HEK293 (cell line): ENCODE measurements at regions not wholly inside any gene's neighbourhood (a gene's known extent, or its start where the extent isn't known, plus 50 kb on each side); places are given as distances from the start of the nearest gene placed in this dataset.

Experiments
- CTCF ChIA-PET: fragments of 350-600 bp; formaldehyde crosslinking; extraction: SDS; loops from one replicate; lab custom pipeline; 2021; ENCODE audit warnings: antibody characterized with exemption; lab: Yijun Ruan, JAX
- POLR2A ChIA-PET: fragments of 300-600 bp; formaldehyde crosslinking; extraction: SDS; loops from one replicate; lab custom pipeline; 2020; ENCODE audit warnings: antibody characterized with exemption, inconsistent platforms; lab: Yijun Ruan, JAX
- H3K27ac ChIP-seq: fragments of 200-500 bp; sonication (Bioruptor generic); 2 replicates; pipeline ENCODE4 v1.5.1; 2014; ENCODE audit warnings: low read depth, low read length, control low read depth, inconsistent platforms; ENCODE audit errors: extremely low read depth
- H3K36me3 ChIP-seq, 2 experiments: fragments of 200-500 bp in 1 of 2; sonication (Bioruptor generic) in 1 of 2; 1 replicate in 1 of 2; 2 replicates in 1 of 2; pipeline ENCODE4 v1.5.1; 2014 to 2017; ENCODE audit warnings: inconsistent platforms in 2 of 2, low read length in 2 of 2; ENCODE audit not compliant: control insufficient read depth in 2 of 2, insufficient read depth in 1 of 2
- H3K4me1 ChIP-seq: fragments of 200-500 bp; sonication (Bioruptor generic); 2 replicates; pipeline ENCODE4 v1.5.1; 2014; ENCODE audit warnings: mild to moderate bottlenecking, low read length, inconsistent platforms; ENCODE audit not compliant: control insufficient read depth, insufficient read depth
- H3K4me3 ChIP-seq: 2 replicates; pipeline ENCODE4 v1.5.1; 2011; ENCODE audit warnings: low read depth, mild to moderate bottlenecking, control low read depth, low read length, moderate library complexity
- H3K9me3 ChIP-seq: fragments of 200-500 bp; sonication (Bioruptor generic); 2 replicates; pipeline ENCODE4 v1.5.1; 2014; ENCODE audit warnings: low read depth, low read length, inconsistent platforms; ENCODE audit not compliant: control insufficient read depth, insufficient read depth
- GLI2 ChIP-seq: fragments of 450-650 bp; formaldehyde crosslinking; IDR thresholded peaks from 2 replicates; pipeline ENCODE4; 2017; ENCODE audit warnings: missing biosample characterization, missing genetic modification characterization, low read depth, borderline replicate concordance
- GLI4 ChIP-seq: fragments of 450-650 bp; formaldehyde crosslinking; IDR thresholded peaks from 2 replicates; pipeline ENCODE4 v1.5.1; 2016; ENCODE audit warnings: missing biosample characterization, missing genetic modification characterization
- HOXA7 ChIP-seq: sonication (generic); formaldehyde crosslinking; IDR thresholded peaks from 2 replicates; pipeline ENCODE4 v1.8.1; 2022; ENCODE audit warnings: missing genetic modification reagents, borderline replicate concordance
- HOXD13 ChIP-seq: sonication (generic); formaldehyde crosslinking; IDR thresholded peaks from 2 replicates; pipeline ENCODE4 v1.8.0; 2022; ENCODE audit warnings: missing genetic modification reagents, borderline replicate concordance
- SP2 ChIP-seq: fragments of 450-650 bp; formaldehyde crosslinking; IDR thresholded peaks from 2 replicates; pipeline ENCODE4 v1.5.1; 2016; ENCODE audit warnings: missing biosample characterization, missing genetic modification characterization
- SP7 ChIP-seq: fragments of 450-650 bp; formaldehyde crosslinking; IDR thresholded peaks from 2 replicates; pipeline ENCODE4 v1.5.1; 2016; ENCODE audit warnings: missing biosample characterization, missing genetic modification characterization
- TCF7L2 ChIP-seq: IDR thresholded peaks from 2 replicates; pipeline ENCODE4 v1.6.1; 2011; ENCODE audit warnings: low read depth, mild to moderate bottlenecking, inconsistent platforms, low read length, moderate library complexity, borderline replicate concordance
- ZFP69B ChIP-seq: fragments of 450-650 bp; formaldehyde crosslinking; IDR thresholded peaks from 2 replicates; pipeline ENCODE4 v1.5.1; 2016; ENCODE audit warnings: missing biosample characterization, missing genetic modification characterization
- ZNF133 ChIP-seq: fragments of 450-650 bp; formaldehyde crosslinking; IDR thresholded peaks from 2 replicates; pipeline ENCODE4 v1.5.1; 2016; ENCODE audit warnings: missing biosample characterization, missing genetic modification characterization
- ZNF155 ChIP-seq: fragments of 450-650 bp; formaldehyde crosslinking; IDR thresholded peaks from 2 replicates; pipeline ENCODE4 v1.5.1; 2016; ENCODE audit warnings: missing biosample characterization, missing genetic modification characterization
- ZNF37A ChIP-seq: fragments of 450-650 bp; IDR thresholded peaks from 2 replicates; pipeline ENCODE4 v1.5.1; 2018; ENCODE audit warnings: missing biosample characterization, missing genetic modification characterization
- ZNF404 ChIP-seq: fragments of 450-650 bp; formaldehyde crosslinking; IDR thresholded peaks from 2 replicates; pipeline ENCODE4 v1.5.1; 2017; ENCODE audit warnings: missing biosample characterization, missing genetic modification characterization
- ZNF624 ChIP-seq: fragments of 450-650 bp; formaldehyde crosslinking; IDR thresholded peaks from 2 replicates; pipeline ENCODE4 v1.5.1; 2017; ENCODE audit warnings: missing biosample characterization, missing genetic modification characterization
- ZNF664 ChIP-seq: fragments of 450-650 bp; formaldehyde crosslinking; IDR thresholded peaks from 2 replicates; pipeline ENCODE4 v1.5.1; 2016; ENCODE audit warnings: missing biosample characterization, missing genetic modification characterization
- ZNF768 ChIP-seq: fragments of 450-650 bp; formaldehyde crosslinking; IDR thresholded peaks from 2 replicates; pipeline ENCODE4 v1.5.1; 2018; ENCODE audit warnings: missing biosample characterization, mild to moderate bottlenecking, missing genetic modification characterization
- ZNF837 ChIP-seq: fragments of 450-650 bp; formaldehyde crosslinking; IDR thresholded peaks from 2 replicates; pipeline ENCODE4 v1.5.1; 2016; ENCODE audit warnings: missing biosample characterization, missing genetic modification characterization
- ZSCAN30 ChIP-seq: fragments of 450-650 bp; IDR thresholded peaks from 2 replicates; pipeline ENCODE4 v1.5.1; 2018; ENCODE audit warnings: missing biosample characterization, mild to moderate bottlenecking, missing genetic modification characterization, moderate library complexity
- TF ChIP-seq, protein P1 (sequence below): fragments of 450-650 bp; formaldehyde crosslinking; IDR thresholded peaks from 2 replicates; pipeline ENCODE4 v1.5.1; 2016; ENCODE audit warnings: missing biosample characterization, missing genetic modification characterization, borderline replicate concordance
- TF ChIP-seq, protein P2 (sequence below): fragments of 450-650 bp; formaldehyde crosslinking; IDR thresholded peaks from 2 replicates; pipeline ENCODE4 v1.5.1; 2016; ENCODE audit warnings: missing biosample characterization, missing genetic modification characterization
- TF ChIP-seq, protein P3 (sequence below): fragments of 450-650 bp; formaldehyde crosslinking; IDR thresholded peaks from 2 replicates; pipeline ENCODE4 v1.5.1; 2017; ENCODE audit warnings: missing biosample characterization, missing genetic modification characterization
- TF ChIP-seq, protein P4 (sequence below): fragments of 450-650 bp; formaldehyde crosslinking; IDR thresholded peaks from 2 replicates; pipeline ENCODE4 v1.5.1; 2017; ENCODE audit warnings: missing biosample characterization, missing genetic modification characterization
- TF ChIP-seq, protein P5 (sequence below): fragments of 450-650 bp; formaldehyde crosslinking; conservative IDR thresholded peaks from 2 replicates; pipeline ENCODE4 v1.5.1; 2016; ENCODE audit warnings: low read depth, missing biosample characterization, missing genetic modification characterization

DNA sequence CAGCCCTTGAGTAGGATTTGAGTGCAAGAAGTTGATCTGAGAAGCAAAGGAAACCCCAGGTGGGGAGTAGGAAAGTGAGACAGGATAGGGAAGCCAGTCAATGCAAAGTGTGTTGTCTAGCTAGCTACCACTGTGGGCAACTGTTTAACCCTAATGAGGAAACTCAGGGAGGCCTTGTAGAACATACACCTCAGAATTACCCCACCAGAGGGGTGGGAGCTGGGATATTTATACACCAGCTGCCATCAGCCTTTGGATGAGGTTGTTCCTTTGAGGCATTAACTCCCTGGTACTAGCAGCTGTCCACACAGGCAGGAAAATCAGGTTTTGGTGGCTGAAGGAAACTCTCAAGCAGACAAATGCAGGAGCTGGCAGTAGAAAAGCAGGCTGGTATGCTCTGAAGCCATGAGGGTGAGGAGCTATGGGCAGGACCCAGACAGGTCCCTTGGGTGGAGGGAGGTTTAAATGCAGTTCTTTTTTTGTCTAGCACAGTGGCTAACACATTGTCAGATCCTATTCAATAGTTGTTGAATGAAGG, 60.1 kb upstream of the ARID5B start:
- Histone ChIP-seq H3K4me1 (peaks cover 7% of the 10 kb centered on the region), H3K36me3 (no peaks in the 10 kb centered on the region), H3K27ac (no peak overlapping the region)
- ChIA-PET POLR2A (interaction anchor here (0.7 kb wide), 1 partner anchor 62 kb away, joined by 5 read pairs; no protein-coding TSS in a partner anchor), CTCF (no interaction called here)
- TF ChIP-seq ZNF768 (no peak), ZNF37A (tag by site-specific recombination) (peak; percentile 97), ZNF624 (tag by site-specific recombination) (no peak)
- TF ChIP-seq, all 188 proteins: peak for 1
- Histone ChIP-seq H3K4me3 (no peak overlapping the region), H3K9me3 (no peaks in the 10 kb centered on the region)

DNA sequence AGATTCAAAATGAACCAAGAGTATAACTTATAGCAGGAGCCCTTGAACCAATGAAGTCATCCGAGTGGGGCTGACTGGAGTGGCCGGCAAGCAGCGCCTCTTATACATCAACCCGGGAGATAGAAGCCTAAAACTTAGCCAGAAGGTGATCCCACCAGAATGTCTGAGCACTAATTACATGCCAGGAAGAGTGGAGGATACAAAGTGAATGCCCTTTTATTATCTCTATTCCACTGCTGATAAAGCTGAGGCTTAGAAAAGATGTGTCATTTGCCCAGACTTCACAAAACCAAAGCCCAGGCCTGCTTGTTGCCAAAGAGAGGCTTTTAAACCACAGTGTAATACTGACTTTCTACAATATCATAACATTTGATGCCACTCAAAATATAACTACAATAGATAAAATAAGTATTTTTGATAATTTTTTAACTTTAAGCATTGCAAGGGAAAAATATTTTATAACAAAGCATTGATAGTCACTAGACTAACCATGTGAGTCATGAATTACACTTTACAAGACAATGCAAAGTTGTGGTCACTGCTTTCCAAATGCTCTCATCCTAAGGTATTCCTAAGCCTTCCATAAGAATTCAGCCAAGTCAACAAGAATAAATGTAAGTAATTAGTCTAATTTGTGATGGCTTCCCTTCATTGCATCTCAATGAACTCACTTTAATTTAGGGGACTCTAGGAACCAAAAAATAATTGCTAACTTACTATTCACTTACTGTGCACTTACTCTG, 58.6 kb upstream of the ARID5B start:
- Histone ChIP-seq H3K4me1 (no peaks in the 10 kb centered on the region), H3K36me3 (no peaks in the 10 kb centered on the region), H3K4me3 (no peak overlapping the region)
- ChIA-PET POLR2A (no interaction called here), CTCF (no interaction called here)
- TF ChIP-seq GLI4 (tag by site-specific recombination), result no peak
- no peak for TF ChIP-seq ZSCAN30 (tag by site-specific recombination)
- TF ChIP-seq, protein P1, sequence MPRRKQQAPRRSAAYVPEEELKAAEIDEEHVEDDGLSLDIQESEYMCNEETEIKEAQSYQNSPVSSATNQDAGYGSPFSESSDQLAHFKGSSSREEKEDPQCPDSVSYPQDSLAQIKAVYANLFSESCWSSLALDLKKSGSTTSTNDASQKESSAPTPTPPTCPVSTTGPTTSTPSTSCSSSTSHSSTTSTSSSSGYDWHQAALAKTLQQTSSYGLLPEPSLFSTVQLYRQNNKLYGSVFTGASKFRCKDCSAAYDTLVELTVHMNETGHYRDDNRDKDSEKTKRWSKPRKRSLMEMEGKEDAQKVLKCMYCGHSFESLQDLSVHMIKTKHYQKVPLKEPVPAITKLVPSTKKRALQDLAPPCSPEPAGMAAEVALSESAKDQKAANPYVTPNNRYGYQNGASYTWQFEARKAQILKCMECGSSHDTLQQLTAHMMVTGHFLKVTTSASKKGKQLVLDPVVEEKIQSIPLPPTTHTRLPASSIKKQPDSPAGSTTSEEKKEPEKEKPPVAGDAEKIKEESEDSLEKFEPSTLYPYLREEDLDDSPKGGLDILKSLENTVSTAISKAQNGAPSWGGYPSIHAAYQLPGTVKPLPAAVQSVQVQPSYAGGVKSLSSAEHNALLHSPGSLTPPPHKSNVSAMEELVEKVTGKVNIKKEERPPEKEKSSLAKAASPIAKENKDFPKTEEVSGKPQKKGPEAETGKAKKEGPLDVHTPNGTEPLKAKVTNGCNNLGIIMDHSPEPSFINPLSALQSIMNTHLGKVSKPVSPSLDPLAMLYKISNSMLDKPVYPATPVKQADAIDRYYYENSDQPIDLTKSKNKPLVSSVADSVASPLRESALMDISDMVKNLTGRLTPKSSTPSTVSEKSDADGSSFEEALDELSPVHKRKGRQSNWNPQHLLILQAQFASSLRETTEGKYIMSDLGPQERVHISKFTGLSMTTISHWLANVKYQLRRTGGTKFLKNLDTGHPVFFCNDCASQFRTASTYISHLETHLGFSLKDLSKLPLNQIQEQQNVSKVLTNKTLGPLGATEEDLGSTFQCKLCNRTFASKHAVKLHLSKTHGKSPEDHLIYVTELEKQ (tag by site-specific recombination), result no peak
- TF ChIP-seq, protein P2, sequence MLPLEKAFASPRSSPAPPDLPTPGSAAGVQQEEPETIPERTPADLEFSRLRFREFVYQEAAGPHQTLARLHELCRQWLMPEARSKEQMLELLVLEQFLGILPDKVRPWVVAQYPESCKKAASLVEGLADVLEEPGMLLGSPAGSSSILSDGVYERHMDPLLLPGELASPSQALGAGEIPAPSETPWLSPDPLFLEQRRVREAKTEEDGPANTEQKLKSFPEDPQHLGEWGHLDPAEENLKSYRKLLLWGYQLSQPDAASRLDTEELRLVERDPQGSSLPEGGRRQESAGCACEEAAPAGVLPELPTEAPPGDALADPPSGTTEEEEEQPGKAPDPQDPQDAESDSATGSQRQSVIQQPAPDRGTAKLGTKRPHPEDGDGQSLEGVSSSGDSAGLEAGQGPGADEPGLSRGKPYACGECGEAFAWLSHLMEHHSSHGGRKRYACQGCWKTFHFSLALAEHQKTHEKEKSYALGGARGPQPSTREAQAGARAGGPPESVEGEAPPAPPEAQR (tag by site-specific recombination), result no peak
- TF ChIP-seq ZNF133 (tag by site-specific recombination), result 0 out of 2 replicates have a peak, but pooled peaks have one; percentile 51
- TF ChIP-seq, protein P3, sequence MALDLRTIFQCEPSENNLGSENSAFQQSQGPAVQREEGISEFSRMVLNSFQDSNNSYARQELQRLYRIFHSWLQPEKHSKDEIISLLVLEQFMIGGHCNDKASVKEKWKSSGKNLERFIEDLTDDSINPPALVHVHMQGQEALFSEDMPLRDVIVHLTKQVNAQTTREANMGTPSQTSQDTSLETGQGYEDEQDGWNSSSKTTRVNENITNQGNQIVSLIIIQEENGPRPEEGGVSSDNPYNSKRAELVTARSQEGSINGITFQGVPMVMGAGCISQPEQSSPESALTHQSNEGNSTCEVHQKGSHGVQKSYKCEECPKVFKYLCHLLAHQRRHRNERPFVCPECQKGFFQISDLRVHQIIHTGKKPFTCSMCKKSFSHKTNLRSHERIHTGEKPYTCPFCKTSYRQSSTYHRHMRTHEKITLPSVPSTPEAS (tag by site-specific recombination), result no peak
- TF ChIP-seq GLI2 (tag by site-specific recombination), result no peak
- TF ChIP-seq, protein P4, sequence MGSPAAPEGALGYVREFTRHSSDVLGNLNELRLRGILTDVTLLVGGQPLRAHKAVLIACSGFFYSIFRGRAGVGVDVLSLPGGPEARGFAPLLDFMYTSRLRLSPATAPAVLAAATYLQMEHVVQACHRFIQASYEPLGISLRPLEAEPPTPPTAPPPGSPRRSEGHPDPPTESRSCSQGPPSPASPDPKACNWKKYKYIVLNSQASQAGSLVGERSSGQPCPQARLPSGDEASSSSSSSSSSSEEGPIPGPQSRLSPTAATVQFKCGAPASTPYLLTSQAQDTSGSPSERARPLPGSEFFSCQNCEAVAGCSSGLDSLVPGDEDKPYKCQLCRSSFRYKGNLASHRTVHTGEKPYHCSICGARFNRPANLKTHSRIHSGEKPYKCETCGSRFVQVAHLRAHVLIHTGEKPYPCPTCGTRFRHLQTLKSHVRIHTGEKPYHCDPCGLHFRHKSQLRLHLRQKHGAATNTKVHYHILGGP, result no peak
- TF ChIP-seq ZNF155, result no peak
- TF ChIP-seq ZNF404, result no peak
- TF ChIP-seq TCF7L2, result no peak
- peak; percentile 30; the same call in 1 of the 2 replicates for TF ChIP-seq SP7 (tag by site-specific recombination)
- 0 out of 2 replicates have a peak, but pooled peaks have one; percentile 17 for TF ChIP-seq ZNF664 (tag by site-specific recombination)
- TF ChIP-seq, protein P5, sequence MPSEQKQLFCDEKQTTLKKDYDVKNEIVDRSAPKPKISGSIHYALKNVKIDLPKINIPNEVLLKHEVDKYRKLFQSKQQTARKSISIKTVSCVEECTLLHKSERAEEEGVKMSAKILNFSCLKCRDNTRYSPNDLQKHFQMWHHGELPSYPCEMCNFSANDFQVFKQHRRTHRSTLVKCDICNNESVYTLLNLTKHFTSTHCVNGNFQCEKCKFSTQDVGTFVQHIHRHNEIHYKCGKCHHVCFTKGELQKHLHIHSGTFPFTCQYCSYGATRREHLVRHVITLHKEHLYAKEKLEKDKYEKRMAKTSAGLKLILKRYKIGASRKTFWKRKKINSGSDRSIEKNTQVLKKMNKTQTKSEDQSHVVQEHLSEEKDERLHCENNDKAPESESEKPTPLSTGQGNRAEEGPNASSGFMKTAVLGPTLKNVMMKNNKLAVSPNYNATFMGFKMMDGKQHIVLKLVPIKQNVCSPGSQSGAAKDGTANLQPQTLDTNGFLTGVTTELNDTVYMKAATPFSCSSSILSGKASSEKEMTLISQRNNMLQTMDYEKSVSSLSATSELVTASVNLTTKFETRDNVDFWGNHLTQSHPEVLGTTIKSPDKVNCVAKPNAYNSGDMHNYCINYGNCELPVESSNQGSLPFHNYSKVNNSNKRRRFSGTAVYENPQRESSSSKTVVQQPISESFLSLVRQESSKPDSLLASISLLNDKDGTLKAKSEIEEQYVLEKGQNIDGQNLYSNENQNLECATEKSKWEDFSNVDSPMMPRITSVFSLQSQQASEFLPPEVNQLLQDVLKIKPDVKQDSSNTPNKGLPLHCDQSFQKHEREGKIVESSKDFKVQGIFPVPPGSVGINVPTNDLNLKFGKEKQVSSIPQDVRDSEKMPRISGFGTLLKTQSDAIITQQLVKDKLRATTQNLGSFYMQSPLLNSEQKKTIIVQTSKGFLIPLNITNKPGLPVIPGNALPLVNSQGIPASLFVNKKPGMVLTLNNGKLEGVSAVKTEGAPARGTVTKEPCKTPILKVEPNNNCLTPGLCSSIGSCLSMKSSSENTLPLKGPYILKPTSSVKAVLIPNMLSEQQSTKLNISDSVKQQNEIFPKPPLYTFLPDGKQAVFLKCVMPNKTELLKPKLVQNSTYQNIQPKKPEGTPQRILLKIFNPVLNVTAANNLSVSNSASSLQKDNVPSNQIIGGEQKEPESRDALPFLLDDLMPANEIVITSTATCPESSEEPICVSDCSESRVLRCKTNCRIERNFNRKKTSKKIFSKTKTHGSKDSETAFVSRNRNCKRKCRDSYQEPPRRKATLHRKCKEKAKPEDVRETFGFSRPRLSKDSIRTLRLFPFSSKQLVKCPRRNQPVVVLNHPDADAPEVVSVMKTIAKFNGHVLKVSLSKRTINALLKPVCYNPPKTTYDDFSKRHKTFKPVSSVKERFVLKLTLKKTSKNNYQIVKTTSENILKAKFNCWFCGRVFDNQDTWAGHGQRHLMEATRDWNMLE (tag by site-specific recombination), result no peak
- no peak for TF ChIP-seq HOXA7 (CRISPR knock-in tag)
- TF ChIP-seq SP2 (tag by site-specific recombination), result no peak
- no peak for TF ChIP-seq HOXD13 (CRISPR knock-in tag)
- TF ChIP-seq ZNF837 (tag by site-specific recombination), result no peak
- no peak for TF ChIP-seq ZFP69B
- TF ChIP-seq, all 188 proteins: peak for 3
- Histone ChIP-seq H3K27ac (no peak overlapping the region; the same call in 1 of the 2 replicates), H3K9me3 (no peaks in the 10 kb centered on the region)
